ENCODE measurements at regions not wholly inside any gene's neighbourhood (a gene's known extent, or its start where the extent isn't known, plus 50 kb on each side); places are given as distances from the start of the nearest gene placed in this dataset.

DNA sequence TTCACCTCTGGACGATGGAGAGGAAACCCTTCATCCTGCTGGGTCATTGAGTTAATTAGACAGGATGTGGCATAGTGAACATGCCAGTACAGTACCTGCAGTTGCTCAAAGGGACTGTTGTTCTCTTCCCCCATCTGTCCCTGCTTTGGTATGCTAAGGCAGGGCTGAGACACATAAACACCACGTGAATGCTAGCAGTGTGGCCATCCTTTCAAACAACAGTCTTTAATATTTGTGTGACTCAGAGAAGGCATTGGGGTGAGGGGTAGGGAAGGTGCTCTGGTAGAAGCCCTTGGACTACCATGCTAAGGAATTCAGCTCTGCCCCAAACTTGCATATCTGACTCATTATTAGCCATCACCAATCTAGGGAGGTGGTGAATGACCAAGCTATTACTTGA, 180.2 kb upstream of the ZNF618 start:
- H3K4me3 ChIP-seq (ENCODE audit: low read depth, low read length): no peak overlapping the region
- no peak for DNase-seq (ENCODE audit: low read depth)
- TF ChIP-seq, protein P1, sequence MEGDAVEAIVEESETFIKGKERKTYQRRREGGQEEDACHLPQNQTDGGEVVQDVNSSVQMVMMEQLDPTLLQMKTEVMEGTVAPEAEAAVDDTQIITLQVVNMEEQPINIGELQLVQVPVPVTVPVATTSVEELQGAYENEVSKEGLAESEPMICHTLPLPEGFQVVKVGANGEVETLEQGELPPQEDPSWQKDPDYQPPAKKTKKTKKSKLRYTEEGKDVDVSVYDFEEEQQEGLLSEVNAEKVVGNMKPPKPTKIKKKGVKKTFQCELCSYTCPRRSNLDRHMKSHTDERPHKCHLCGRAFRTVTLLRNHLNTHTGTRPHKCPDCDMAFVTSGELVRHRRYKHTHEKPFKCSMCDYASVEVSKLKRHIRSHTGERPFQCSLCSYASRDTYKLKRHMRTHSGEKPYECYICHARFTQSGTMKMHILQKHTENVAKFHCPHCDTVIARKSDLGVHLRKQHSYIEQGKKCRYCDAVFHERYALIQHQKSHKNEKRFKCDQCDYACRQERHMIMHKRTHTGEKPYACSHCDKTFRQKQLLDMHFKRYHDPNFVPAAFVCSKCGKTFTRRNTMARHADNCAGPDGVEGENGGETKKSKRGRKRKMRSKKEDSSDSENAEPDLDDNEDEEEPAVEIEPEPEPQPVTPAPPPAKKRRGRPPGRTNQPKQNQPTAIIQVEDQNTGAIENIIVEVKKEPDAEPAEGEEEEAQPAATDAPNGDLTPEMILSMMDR (conservative IDR thresholded peaks at IDR 0.05; ENCODE audit: low read depth, low read length): no peak

DNA sequence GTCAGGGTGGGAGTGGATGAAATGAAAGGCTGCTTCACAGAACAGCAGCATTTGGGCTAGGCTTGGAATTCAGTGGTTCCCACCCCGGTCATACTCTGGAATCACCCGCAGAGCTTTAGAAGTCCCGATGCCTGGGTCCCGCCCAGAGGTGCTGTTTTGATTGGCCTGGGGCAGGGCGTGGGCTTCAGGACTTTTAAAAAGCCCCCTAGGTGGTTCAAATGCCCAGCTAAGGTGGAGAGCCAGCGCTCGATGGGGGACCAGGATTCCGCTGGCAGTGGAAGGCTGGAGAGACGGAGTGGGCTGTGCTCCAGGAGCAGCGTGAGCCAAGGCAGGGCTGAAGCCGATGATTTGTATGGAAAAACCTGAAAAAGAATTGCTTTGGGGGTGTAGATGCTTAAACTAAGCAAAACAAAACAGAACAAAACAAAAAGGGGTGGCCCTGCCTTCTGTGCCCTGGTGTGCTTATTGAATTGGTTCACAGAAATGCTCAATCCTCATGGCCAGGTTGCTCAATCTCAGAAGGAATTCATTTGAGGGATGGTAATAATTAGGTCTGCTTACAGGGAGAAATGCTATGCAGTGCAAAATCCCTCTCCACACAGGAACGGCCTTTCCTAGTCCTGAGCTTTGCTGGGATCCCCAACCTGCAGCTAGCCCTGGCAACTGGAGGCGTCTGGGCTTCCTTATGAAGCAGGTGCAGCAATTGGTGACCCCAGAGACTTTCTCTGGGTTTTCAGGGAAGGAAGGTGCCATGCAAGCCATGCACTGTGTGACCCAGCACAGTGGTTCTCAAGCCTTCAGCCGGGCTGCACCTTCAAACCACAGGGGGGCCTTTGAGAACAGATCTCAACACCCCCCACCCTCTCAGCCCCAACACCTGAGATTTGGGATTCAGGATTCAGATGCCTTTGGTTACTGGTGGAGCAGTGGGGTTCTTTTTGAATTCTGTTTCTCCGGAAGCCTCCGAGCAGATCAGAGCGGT, 174.0 kb upstream of the ZNF618 start:
- TF ChIP-seq, protein P1 (conservative IDR thresholded peaks at IDR 0.05; ENCODE audit: low read depth, low read length): no peak
- DNase-seq (ENCODE audit: low read depth): no peak
- no peak overlapping the region for H3K4me3 ChIP-seq (ENCODE audit: low read depth, low read length)

DNA sequence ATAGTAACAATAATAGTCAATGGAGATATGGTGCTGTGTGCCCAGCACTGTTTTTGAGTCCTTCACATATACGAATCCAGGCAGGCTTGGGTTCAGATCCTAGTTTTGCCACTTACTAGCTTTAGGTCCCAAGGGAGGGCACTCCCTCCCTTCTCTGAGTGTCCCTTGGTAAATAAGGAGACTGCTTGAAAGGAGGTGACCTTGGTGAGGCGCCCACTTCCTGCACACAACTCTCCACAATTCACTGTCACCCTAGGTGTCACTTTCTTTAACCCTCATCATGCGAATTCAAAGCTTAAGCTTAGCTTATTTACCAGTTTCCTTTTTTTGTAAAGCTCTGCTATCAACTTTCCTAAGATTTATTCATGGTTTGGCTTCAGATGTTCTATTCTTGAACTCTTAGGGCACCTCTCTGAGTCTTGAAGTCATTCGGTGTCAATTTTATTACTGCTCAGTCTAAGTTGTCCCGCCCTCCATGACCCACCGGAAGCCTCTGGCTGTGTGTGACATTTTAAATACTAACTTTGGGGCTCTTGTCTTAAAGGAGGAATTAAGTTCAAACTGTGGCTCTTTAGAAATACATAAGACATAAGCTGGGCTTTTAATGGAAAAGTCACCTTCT, 170.7 kb upstream of the ZNF618 start:
- TF ChIP-seq, protein P1 (conservative IDR thresholded peaks at IDR 0.05; ENCODE audit: low read depth, low read length): no peak
- H3K4me3 ChIP-seq (ENCODE audit: low read depth, low read length): no peak overlapping the region
- no peak for DNase-seq (ENCODE audit: low read depth)

DNA sequence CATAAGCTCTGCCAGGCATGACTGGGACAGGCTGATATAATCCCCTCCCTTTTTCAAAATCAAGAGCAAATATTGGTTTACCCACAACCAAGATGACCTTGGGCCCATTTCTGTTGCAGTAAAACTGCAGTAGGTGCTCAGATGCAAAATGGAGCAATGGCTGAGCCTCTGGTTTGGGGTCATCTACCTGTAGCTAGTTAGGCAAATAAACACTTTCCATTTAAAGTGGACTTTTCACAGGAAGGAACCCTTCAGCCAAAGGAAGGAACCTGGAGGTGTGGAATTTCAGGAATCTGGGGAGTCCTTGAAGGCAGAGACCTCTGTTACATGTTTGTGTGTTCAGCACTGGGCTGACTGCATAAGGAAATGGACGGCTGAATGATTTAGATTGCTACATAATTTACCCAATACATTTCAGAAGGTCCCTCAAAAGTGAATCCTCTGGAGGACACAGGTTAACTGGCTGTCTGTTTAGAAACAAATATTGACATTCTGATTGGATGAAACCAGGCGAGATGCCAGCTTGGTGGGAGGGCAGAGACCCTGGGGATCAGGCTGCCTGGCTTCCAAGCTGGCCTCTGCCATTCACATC, 170.1 kb upstream of the ZNF618 start:
- H3K4me3 ChIP-seq (ENCODE audit: low read depth, low read length): no peak overlapping the region
- TF ChIP-seq, protein P1 (conservative IDR thresholded peaks at IDR 0.05; ENCODE audit: low read depth, low read length): no peak
- no peak for DNase-seq (ENCODE audit: low read depth)

DNA sequence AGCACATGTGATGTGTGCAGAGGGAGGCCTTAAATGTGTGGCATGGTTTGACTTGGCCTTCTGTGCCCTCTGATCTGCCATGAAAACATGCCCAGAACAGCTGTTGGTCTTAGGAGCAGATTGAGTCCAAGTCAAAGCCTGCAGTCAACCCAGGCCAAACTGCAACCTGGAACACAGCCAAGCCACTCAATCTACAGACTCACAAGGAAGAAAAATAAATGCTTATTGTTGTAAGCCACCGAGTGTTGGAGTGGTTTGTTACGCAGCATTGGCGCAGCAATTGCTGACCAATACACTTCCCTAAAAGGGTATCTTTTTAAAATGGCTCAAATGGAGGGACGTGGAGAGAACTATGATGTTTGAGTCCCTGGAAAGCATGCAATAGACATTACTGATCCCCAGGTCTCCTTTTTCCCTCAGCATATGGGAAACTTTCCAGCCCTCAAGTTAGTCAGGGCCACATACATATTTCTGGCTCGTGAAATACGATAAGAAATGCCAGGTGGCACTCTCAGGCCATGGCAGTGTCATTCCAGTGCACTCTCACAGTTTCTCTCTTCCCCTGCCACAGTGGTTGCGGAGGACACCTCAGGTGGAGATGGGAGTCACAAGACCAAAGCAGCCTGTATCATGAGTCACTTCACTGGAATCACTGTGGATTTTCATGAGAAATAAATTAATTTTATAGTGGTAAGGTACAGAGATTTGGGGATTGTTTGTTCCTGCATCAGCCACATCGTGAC, 168.0 kb upstream of the ZNF618 start:
- no peak for DNase-seq (ENCODE audit: low read depth)
- no peak overlapping the region for H3K4me3 ChIP-seq (ENCODE audit: low read depth, low read length)
- TF ChIP-seq, protein P1 (conservative IDR thresholded peaks at IDR 0.05; ENCODE audit: low read depth, low read length): no peak

DNA sequence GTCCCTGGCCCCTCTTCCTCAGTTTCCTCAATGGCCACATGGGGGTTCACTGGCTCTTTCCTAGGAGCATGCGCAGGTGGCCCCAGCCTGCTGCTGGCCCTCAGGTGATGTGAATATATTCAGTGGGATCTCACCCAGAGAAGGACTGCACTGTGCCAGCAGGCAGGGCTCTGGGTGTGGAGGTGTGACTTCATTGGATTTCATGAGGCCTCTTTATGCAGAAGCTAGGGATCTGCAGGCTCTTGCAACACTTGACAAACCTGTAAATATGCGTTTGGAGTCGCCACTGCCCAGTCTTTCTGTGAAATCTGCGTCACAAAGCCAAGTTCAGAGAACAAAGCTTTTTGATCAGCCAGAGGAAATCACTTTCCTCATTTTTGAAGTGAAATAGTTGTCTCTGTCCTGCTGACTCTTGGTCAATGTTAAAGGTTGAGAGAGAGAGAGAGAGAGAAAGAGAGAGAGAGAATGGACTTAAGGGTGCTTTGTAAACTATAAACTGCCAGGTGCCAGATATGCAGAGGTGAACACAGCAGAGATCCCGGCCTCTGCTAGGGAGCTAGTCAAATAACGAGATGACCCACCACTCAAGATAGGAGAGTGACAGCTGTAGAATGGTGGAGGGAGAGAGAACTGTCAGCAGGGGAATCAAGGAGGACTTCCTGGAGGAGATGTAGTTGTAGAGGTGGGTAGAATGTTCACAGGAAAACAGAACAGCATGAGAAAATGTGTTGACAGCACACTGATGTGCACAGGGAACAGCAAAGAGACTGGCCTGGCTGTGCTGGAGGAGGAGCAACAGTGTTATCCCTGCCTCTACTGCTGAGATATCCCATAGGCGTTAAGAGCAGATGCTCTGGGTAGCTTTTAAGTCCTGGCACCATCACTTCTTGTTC, 167.0 kb upstream of the ZNF618 start:
- TF ChIP-seq, protein P1 (conservative IDR thresholded peaks at IDR 0.05; ENCODE audit: low read depth, low read length): no peak
- DNase-seq (ENCODE audit: low read depth): no peak
- no peak overlapping the region for H3K4me3 ChIP-seq (ENCODE audit: low read depth, low read length)

Data from choroid plexus epithelial cell (primary cell).